DOHH2 (cell line): ENCODE measurements at regions not wholly inside any gene's neighbourhood (a gene's known extent, or its start where the extent isn't known, plus 50 kb on each side); places are given as distances from the start of the nearest gene placed in this dataset.

Experiments used
- H3F3A ChIP-seq: fragments of 200-600 bp; sonication (generic), shearing (Covaris generic); 2 replicates; pipeline ENCODE4 v1.6.0; 2016; ENCODE audit warnings: antibody characterized with exemption, mild to moderate bottlenecking; ENCODE audit not compliant: control insufficient read depth, insufficient read depth
- H3K27ac ChIP-seq: fragments of 200-600 bp; sonication (generic); 2 replicates; pipeline ENCODE4 v1.5.1; 2014; ENCODE audit warnings: low read depth, mild to moderate bottlenecking, low read length, moderate library complexity
- H3K27me3 ChIP-seq: fragments of 200-600 bp; sonication (generic); 2 replicates; pipeline ENCODE4 v1.6.1; 2014; ENCODE audit warnings: mild to moderate bottlenecking, low read length, mixed read lengths; ENCODE audit not compliant: control insufficient read depth
- H3K36me3 ChIP-seq: fragments of 200-600 bp; sonication (generic); 2 replicates; pipeline ENCODE4 v1.6.1; 2014; ENCODE audit warnings: mild to moderate bottlenecking, low read length, moderate library complexity, mixed read lengths; ENCODE audit not compliant: control insufficient read depth
- H3K4me1 ChIP-seq: fragments of 200-600 bp; sonication (generic); 2 replicates; pipeline ENCODE4 v1.6.1; 2014; ENCODE audit warnings: mild to moderate bottlenecking, low read length, mixed read lengths; ENCODE audit not compliant: control insufficient read depth
- H3K4me2 ChIP-seq: fragments of 200-600 bp; sonication (generic); 2 replicates; pipeline ENCODE4 v1.6.0; 2014; ENCODE audit warnings: mild to moderate bottlenecking, low read length, moderate library complexity
- H3K4me3 ChIP-seq: fragments of 200-600 bp; sonication (generic); 2 replicates; pipeline ENCODE4 v1.5.1; 2014; ENCODE audit warnings: mild to moderate bottlenecking, low read length, mixed read lengths
- H3K79me2 ChIP-seq: fragments of 200-600 bp; sonication (generic); 2 replicates; pipeline ENCODE4 v1.6.1; 2014; ENCODE audit warnings: mild to moderate bottlenecking, low read length, mixed read lengths; ENCODE audit not compliant: control insufficient read depth
- H3K9me2 ChIP-seq: fragments of 200-600 bp; sonication (generic); replicated peaks from 2 replicates; pipeline ENCODE4 v1.6.1; 2014; ENCODE audit warnings: mild to moderate bottlenecking, low read length, mixed read lengths; ENCODE audit not compliant: control insufficient read depth
- H3K9me3 ChIP-seq: fragments of 200-600 bp; sonication (generic); 2 replicates; pipeline ENCODE4 v1.6.1; 2014; ENCODE audit warnings: antibody characterized with exemption, low read length, mixed read lengths; ENCODE audit not compliant: control insufficient read depth, insufficient read depth
- H4K20me1 ChIP-seq: fragments of 200-600 bp; sonication (generic); 2 replicates; pipeline ENCODE4 v1.6.0; 2014; ENCODE audit warnings: low read depth, mild to moderate bottlenecking, antibody characterized with exemption, low read length, moderate library complexity; ENCODE audit not compliant: control insufficient read depth, insufficient read depth
- CTCF ChIP-seq: fragments of 200-600 bp; sonication (generic); IDR thresholded peaks from one replicate; pipeline ENCODE4 v1.5.1; 2014; ENCODE audit warnings: antibody characterized with exemption, mild to moderate bottlenecking, low read depth, low read length; ENCODE audit not compliant: poor library complexity, severe bottlenecking
- EZH2phosphoT487 ChIP-seq: fragments of 200-600 bp; sonication (generic); IDR thresholded peaks from 2 replicates; pipeline ENCODE4 v1.6.1; 2017; ENCODE audit warnings: borderline replicate concordance, mild to moderate bottlenecking, antibody characterized with exemption, low read length, moderate library complexity, mixed read lengths

GRCh38 chr3:109952924-109953323 lies 615.6 kb upstream of the DPPA4 start:
- no peaks in the 10 kb centered on the region for H3K9me2 ChIP-seq
- no peaks in the 10 kb centered on the region for H3K4me1 ChIP-seq
- no peaks in the 10 kb centered on the region for H4K20me1 ChIP-seq
- H3K4me2 ChIP-seq = no peak overlapping the region
- no peak overlapping the region for H3K4me3 ChIP-seq
- TF ChIP-seq EZH2phosphoT487 (no peak), CTCF (no peak)
- H3K9me3 ChIP-seq = no peaks in the 10 kb centered on the region
- no peak overlapping the region for H3K27ac ChIP-seq
- H3K36me3 ChIP-seq = no peaks in the 10 kb centered on the region
- H3K27me3 ChIP-seq = no peaks in the 10 kb centered on the region
- H3F3A ChIP-seq = no peaks in the 10 kb centered on the region
- H3K79me2 ChIP-seq = no peaks in the 10 kb centered on the region

- H3K27me3 ChIP-seq = no peaks in the 10 kb centered on the region
- H3K4me2 ChIP-seq = no peak overlapping the region
- no peaks in the 10 kb centered on the region for H3K9me2 ChIP-seq
- no peak overlapping the region for H3K27ac ChIP-seq
- no peaks in the 10 kb centered on the region for H4K20me1 ChIP-seq
- H3K9me3 ChIP-seq = no peaks in the 10 kb centered on the region
- TF ChIP-seq CTCF = no peak
- TF ChIP-seq EZH2phosphoT487 = no peak
- H3K36me3 ChIP-seq = no peaks in the 10 kb centered on the region
- no peaks in the 10 kb centered on the region for H3F3A ChIP-seq
- no peaks in the 10 kb centered on the region for H3K4me1 ChIP-seq
- no peak overlapping the region for H3K4me3 ChIP-seq
- H3K79me2 ChIP-seq = no peaks in the 10 kb centered on the region
These were observed 626.5 kb upstream of the DPPA4 start for GRCh38 chr3:109963831-109964230.

- no peak for TF ChIP-seq CTCF
- TF ChIP-seq EZH2phosphoT487 = no peak
- H3K4me1 ChIP-seq = no peaks in the 10 kb centered on the region
- H3F3A ChIP-seq = no peaks in the 10 kb centered on the region
- no peaks in the 10 kb centered on the region for H3K36me3 ChIP-seq
- no peak overlapping the region for H3K4me2 ChIP-seq
- no peaks in the 10 kb centered on the region for H3K9me3 ChIP-seq
- no peak overlapping the region for H3K27ac ChIP-seq
- no peaks in the 10 kb centered on the region for H3K9me2 ChIP-seq
- no peaks in the 10 kb centered on the region for H3K27me3 ChIP-seq
- no peak overlapping the region for H3K4me3 ChIP-seq
- no peaks in the 10 kb centered on the region for H3K79me2 ChIP-seq
- H4K20me1 ChIP-seq = no peaks in the 10 kb centered on the region
These were observed 636.4 kb upstream of the DPPA4 start for GRCh38 chr3:109973733-109974132.

- no peaks in the 10 kb centered on the region for H3K27me3 ChIP-seq
- no peaks in the 10 kb centered on the region for H3K36me3 ChIP-seq
- H3K4me2 ChIP-seq = no peak overlapping the region
- no peaks in the 10 kb centered on the region for H3K9me3 ChIP-seq
- H3K9me2 ChIP-seq = no peaks in the 10 kb centered on the region
- no peaks in the 10 kb centered on the region for H3K4me1 ChIP-seq
- no peak overlapping the region for H3K27ac ChIP-seq
- H3F3A ChIP-seq = no peaks in the 10 kb centered on the region
- no peaks in the 10 kb centered on the region for H3K79me2 ChIP-seq
- TF ChIP-seq EZH2phosphoT487 (no peak), CTCF (no peak)
- H4K20me1 ChIP-seq = no peaks in the 10 kb centered on the region
- no peak overlapping the region for H3K4me3 ChIP-seq
These were observed 640.6 kb upstream of the DPPA4 start for GRCh38 chr3:109977897-109978296.
